ENCODE measurements at regions not wholly inside any gene's neighbourhood (a gene's known extent, or its start where the extent isn't known, plus 50 kb on each side); places are given as distances from the start of the nearest gene placed in this dataset.
"Not testable (repeated sequence)": the region's sequence is repeated elsewhere in the genome, so short reads cannot be mapped to it uniquely, and the experiment has no call there.

- H3K4me3 ChIP-seq (ENCODE audit: low read length in 2 of 2): no peak overlapping the region
- H3K9ac ChIP-seq (ENCODE audit: low read length in 2 of 2): no peak overlapping the region
- no peaks in the 10 kb centered on the region for H3K27me3 ChIP-seq (ENCODE audit: control insufficient read depth in 1 of 2, insufficient read depth in 2 of 2, low read length in 2 of 2)
- H3K27ac ChIP-seq (ENCODE audit: low read length): no peak overlapping the region
- H3K9me3 ChIP-seq (ENCODE audit: control insufficient read depth in 2 of 2, low read length in 2 of 2): no peaks in the 10 kb centered on the region
- H3K36me3 ChIP-seq (ENCODE audit: control insufficient read depth in 2 of 2, insufficient read depth in 2 of 2, low read length in 2 of 2): no peaks in the 10 kb centered on the region
- H3K4me1 ChIP-seq (ENCODE audit: control insufficient read depth, insufficient read depth, low read length): no peaks in the 10 kb centered on the region
Measured at GRCh38 chr1:157227700-157228099, 89.5 kb upstream of the ETV3 start.

- no peaks in the 10 kb centered on the region for H3K4me1 ChIP-seq (ENCODE audit: control insufficient read depth, insufficient read depth, low read length)
- H3K36me3 ChIP-seq (ENCODE audit: control insufficient read depth in 2 of 2, insufficient read depth in 2 of 2, low read length in 2 of 2): no peaks in the 10 kb centered on the region
- no peaks in the 10 kb centered on the region for H3K27me3 ChIP-seq (ENCODE audit: control insufficient read depth in 1 of 2, insufficient read depth in 2 of 2, low read length in 2 of 2)
- no peak overlapping the region for H3K4me3 ChIP-seq (ENCODE audit: low read length in 2 of 2)
- no peak overlapping the region for H3K27ac ChIP-seq (ENCODE audit: low read length)
- no peak overlapping the region for H3K9ac ChIP-seq (ENCODE audit: low read length in 2 of 2)
- no peaks in the 10 kb centered on the region for H3K9me3 ChIP-seq (ENCODE audit: control insufficient read depth in 2 of 2, low read length in 2 of 2)
Measured at GRCh38 chr1:157226739-157227138, 88.5 kb upstream of the ETV3 start.

DNA sequence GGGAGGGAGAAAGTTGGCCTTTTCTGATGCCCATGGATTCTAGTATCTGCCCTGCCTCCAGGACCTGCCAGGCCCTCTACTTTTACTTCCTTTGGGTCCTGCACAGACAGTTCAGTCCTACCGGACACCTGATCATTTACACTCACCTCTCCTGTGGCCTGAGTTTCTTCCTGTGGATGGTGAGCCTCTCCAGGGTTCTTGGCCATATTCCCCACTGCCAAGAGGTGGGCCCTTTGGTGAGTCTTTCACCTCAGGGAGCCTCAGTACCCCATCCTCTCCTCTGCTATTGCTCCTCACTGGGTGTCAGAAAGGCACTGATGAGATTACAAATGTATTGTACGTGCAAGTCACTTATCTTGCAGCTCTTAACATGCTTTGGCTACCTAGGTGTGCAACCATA, 81.4 kb upstream of the ETV3 start:
- Histone ChIP-seq H3K9ac (ENCODE audit: low read length in 2 of 2) (no peak overlapping the region), H3K4me3 (ENCODE audit: low read length in 2 of 2) (no peak overlapping the region), H3K9me3 (ENCODE audit: control insufficient read depth in 2 of 2, low read length in 2 of 2) (peaks cover 0 to 5% of the 10 kb centered on the region in 2 donors), H3K27me3 (ENCODE audit: control insufficient read depth in 1 of 2, insufficient read depth in 2 of 2, low read length in 2 of 2) (no peaks in the 10 kb centered on the region), H3K4me1 (ENCODE audit: control insufficient read depth, insufficient read depth, low read length) (no peaks in the 10 kb centered on the region), H3K27ac (ENCODE audit: low read length) (no peak overlapping the region), H3K36me3 (ENCODE audit: control insufficient read depth in 2 of 2, insufficient read depth in 2 of 2, low read length in 2 of 2) (no peaks in the 10 kb centered on the region)

DNA sequence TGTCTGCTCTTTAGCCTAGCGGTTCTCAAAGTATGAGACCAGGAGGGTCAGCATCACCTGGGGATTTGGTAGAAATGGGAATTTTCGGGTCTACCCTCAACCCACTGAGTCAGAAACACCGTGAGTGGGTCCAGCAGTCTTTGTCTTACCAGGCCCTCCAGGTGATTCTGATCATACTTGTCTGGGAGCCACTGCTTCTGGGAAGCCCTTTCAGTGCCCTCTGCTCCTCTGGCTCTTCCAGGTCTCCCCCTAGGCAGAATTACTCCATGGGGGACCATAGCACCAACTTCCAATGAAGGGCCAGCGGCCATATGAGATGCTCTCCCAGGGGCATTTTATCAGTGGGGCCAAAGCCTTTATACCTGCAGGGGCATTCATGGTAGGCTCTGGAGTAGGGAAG, 81.0 kb upstream of the ETV3 start:
- Histone ChIP-seq H3K4me1 (ENCODE audit: control insufficient read depth, insufficient read depth, low read length) (no peaks in the 10 kb centered on the region), H3K9me3 (ENCODE audit: control insufficient read depth in 2 of 2, low read length in 2 of 2) (peaks cover 0 to 7% of the 10 kb centered on the region in 2 donors), H3K27ac (ENCODE audit: low read length) (no peak overlapping the region), H3K27me3 (ENCODE audit: control insufficient read depth in 1 of 2, insufficient read depth in 2 of 2, low read length in 2 of 2) (no peaks in the 10 kb centered on the region), H3K36me3 (ENCODE audit: control insufficient read depth in 2 of 2, insufficient read depth in 2 of 2, low read length in 2 of 2) (no peaks in the 10 kb centered on the region), H3K4me3 (ENCODE audit: low read length in 2 of 2) (no peak overlapping the region), H3K9ac (ENCODE audit: low read length in 2 of 2) (no peak overlapping the region)

- H3K27ac ChIP-seq (ENCODE audit: low read length): no peak overlapping the region
- H3K4me3 ChIP-seq (ENCODE audit: low read length in 2 of 2): no peak overlapping the region
- no peak overlapping the region for H3K9ac ChIP-seq (ENCODE audit: low read length in 2 of 2)
- peaks cover 0 to 7% of the 10 kb centered on the region in 2 donors for H3K9me3 ChIP-seq (ENCODE audit: control insufficient read depth in 2 of 2, low read length in 2 of 2)
- H3K27me3 ChIP-seq (ENCODE audit: control insufficient read depth in 1 of 2, insufficient read depth in 2 of 2, low read length in 2 of 2): no peaks in the 10 kb centered on the region
- no peaks in the 10 kb centered on the region for H3K4me1 ChIP-seq (ENCODE audit: control insufficient read depth, insufficient read depth, low read length)
- no peaks in the 10 kb centered on the region for H3K36me3 ChIP-seq (ENCODE audit: control insufficient read depth in 2 of 2, insufficient read depth in 2 of 2, low read length in 2 of 2)
Measured at GRCh38 chr1:157218671-157219070, 80.5 kb upstream of the ETV3 start.

DNA sequence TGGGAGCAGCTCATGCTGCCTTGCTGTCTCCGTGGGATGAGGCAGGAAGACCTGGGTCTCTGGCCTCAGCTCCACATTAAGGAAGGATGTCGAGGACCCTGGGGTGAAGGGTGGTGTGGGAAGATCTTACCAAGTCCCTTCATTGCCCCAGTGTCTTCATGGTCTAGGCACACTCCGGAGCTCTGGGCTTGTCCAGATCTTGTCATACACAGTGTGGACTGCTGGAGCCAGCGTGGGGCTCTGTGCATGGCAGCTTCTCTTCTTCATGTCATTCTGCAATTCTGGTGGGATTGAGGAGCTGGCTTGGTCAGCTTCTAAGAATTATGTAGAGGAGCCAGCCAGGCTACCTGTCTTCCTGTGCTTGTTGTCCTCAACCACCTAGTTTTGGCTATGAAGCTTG, 79.3 kb upstream of the ETV3 start:
- H3K4me1 ChIP-seq (ENCODE audit: control insufficient read depth, insufficient read depth, low read length): no peaks in the 10 kb centered on the region
- no peaks in the 10 kb centered on the region for H3K36me3 ChIP-seq (ENCODE audit: control insufficient read depth in 2 of 2, insufficient read depth in 2 of 2, low read length in 2 of 2)
- no peak overlapping the region for H3K9ac ChIP-seq (ENCODE audit: low read length in 2 of 2)
- no peaks in the 10 kb centered on the region for H3K27me3 ChIP-seq (ENCODE audit: control insufficient read depth in 1 of 2, insufficient read depth in 2 of 2, low read length in 2 of 2)
- no peak overlapping the region for H3K4me3 ChIP-seq (ENCODE audit: low read length in 2 of 2)
- no peak overlapping the region for H3K27ac ChIP-seq (ENCODE audit: low read length)
- peaks cover 0 to 7% of the 10 kb centered on the region in 2 donors for H3K9me3 ChIP-seq (ENCODE audit: control insufficient read depth in 2 of 2, low read length in 2 of 2)

- Histone ChIP-seq H3K9me3 (ENCODE audit: control insufficient read depth in 2 of 2, low read length in 2 of 2) (peaks cover 3 to 7% of the 10 kb centered on the region in 2 donors), H3K27me3 (ENCODE audit: control insufficient read depth in 1 of 2, insufficient read depth in 2 of 2, low read length in 2 of 2) (no peaks in the 10 kb centered on the region), H3K4me1 (ENCODE audit: control insufficient read depth, insufficient read depth, low read length) (no peaks in the 10 kb centered on the region), H3K9ac (ENCODE audit: low read length in 2 of 2) (no peak overlapping the region), H3K4me3 (ENCODE audit: low read length in 2 of 2) (no peak overlapping the region), H3K27ac (ENCODE audit: low read length) (no peak overlapping the region), H3K36me3 (ENCODE audit: control insufficient read depth in 2 of 2, insufficient read depth in 2 of 2, low read length in 2 of 2) (no peaks in the 10 kb centered on the region)
Measured at GRCh38 chr1:157213836-157214235, 75.6 kb upstream of the ETV3 start.

GRCh38 chr1:157209514-157209913, 71.3 kb upstream of the ETV3 start:
- Histone ChIP-seq H3K36me3 (ENCODE audit: control insufficient read depth in 2 of 2, insufficient read depth in 2 of 2, low read length in 2 of 2) (no peaks in the 10 kb centered on the region), H3K27ac (ENCODE audit: low read length) (no peak overlapping the region), H3K9ac (ENCODE audit: low read length in 2 of 2) (no peak overlapping the region), H3K4me3 (ENCODE audit: low read length in 2 of 2) (no peak overlapping the region), H3K9me3 (ENCODE audit: control insufficient read depth in 2 of 2, low read length in 2 of 2) (peaks cover 1 to 3% of the 10 kb centered on the region in 2 donors), H3K27me3 (ENCODE audit: control insufficient read depth in 1 of 2, insufficient read depth in 2 of 2, low read length in 2 of 2) (no peaks in the 10 kb centered on the region), H3K4me1 (ENCODE audit: control insufficient read depth, insufficient read depth, low read length) (no peaks in the 10 kb centered on the region)

- H3K27ac ChIP-seq (ENCODE audit: low read length); H3K4me1 ChIP-seq (ENCODE audit: control insufficient read depth, insufficient read depth, low read length); H3K27me3 ChIP-seq (ENCODE audit: control insufficient read depth in 1 of 2, insufficient read depth in 2 of 2, low read length in 2 of 2); H3K9me3 ChIP-seq (ENCODE audit: control insufficient read depth in 2 of 2, low read length in 2 of 2); H3K4me3 ChIP-seq (ENCODE audit: low read length in 2 of 2); H3K9ac ChIP-seq (ENCODE audit: low read length in 2 of 2); H3K36me3 ChIP-seq (ENCODE audit: control insufficient read depth in 2 of 2, insufficient read depth in 2 of 2, low read length in 2 of 2): not testable (repeated sequence)
Measured at GRCh38 chr1:157205982-157206381, 67.8 kb upstream of the ETV3 start.

- Histone ChIP-seq H3K9me3 (ENCODE audit: control insufficient read depth in 2 of 2, low read length in 2 of 2) (no peaks in the 10 kb centered on the region), H3K4me1 (ENCODE audit: control insufficient read depth, insufficient read depth, low read length) (no peaks in the 10 kb centered on the region), H3K9ac (ENCODE audit: low read length in 2 of 2) (no peak overlapping the region)
Measured at GRCh38 chr1:157203166-157203565, 65.0 kb upstream of the ETV3 start.

GRCh38 chr1:157202331-157202730, 64.1 kb upstream of the ETV3 start:
- Histone ChIP-seq H3K4me3 (ENCODE audit: low read length in 2 of 2) (no peak overlapping the region), H3K27ac (ENCODE audit: low read length) (no peak overlapping the region), H3K9ac (ENCODE audit: low read length in 2 of 2) (no peak overlapping the region), H3K36me3 (ENCODE audit: control insufficient read depth in 2 of 2, insufficient read depth in 2 of 2, low read length in 2 of 2) (no peaks in the 10 kb centered on the region), H3K4me1 (ENCODE audit: control insufficient read depth, insufficient read depth, low read length) (no peaks in the 10 kb centered on the region), H3K9me3 (ENCODE audit: control insufficient read depth in 2 of 2, low read length in 2 of 2) (no peaks in the 10 kb centered on the region), H3K27me3 (ENCODE audit: control insufficient read depth in 1 of 2, insufficient read depth in 2 of 2, low read length in 2 of 2) (peaks cover 5 to 7% of the 10 kb centered on the region in 2 donors)

More at GRCh38 chr1:157203166-157203565, 65.0 kb upstream of the ETV3 start:
- Histone ChIP-seq H3K4me3 (ENCODE audit: low read length in 2 of 2) (no peak overlapping the region), H3K36me3 (ENCODE audit: control insufficient read depth in 2 of 2, insufficient read depth in 2 of 2, low read length in 2 of 2) (no peaks in the 10 kb centered on the region), H3K27ac (ENCODE audit: low read length) (no peak overlapping the region), H3K27me3 (ENCODE audit: control insufficient read depth in 1 of 2, insufficient read depth in 2 of 2, low read length in 2 of 2) (peaks cover 5 to 7% of the 10 kb centered on the region in 2 donors)
